ENCODE measurements at regions not wholly inside any gene's neighbourhood (a gene's known extent, or its start where the extent isn't known, plus 50 kb on each side); places are given as distances from the start of the nearest gene placed in this dataset.
A peak's percentile ranks its signal among the peaks of the same experiment; 100 is the strongest.

- Histone ChIP-seq H3K9me3 (peaks cover 0 to 13% (median 0%) of the 10 kb centered on the region in 3 donors), H3K4me3 (no peak overlapping the region), H3K4me1 (no peaks in the 10 kb centered on the region), H3K36me3 (no peaks in the 10 kb centered on the region), H3K27me3 (no peaks in the 10 kb centered on the region), H3K27ac (no peak overlapping the region)
- no peak for TF ChIP-seq CTCF (IDR thresholded peaks at IDR 0.05)
- DNase-seq: no peak
- intact Hi-C loops (cut with DNase I; ENCODE audit: low total_unique reads): no loop called here
These were observed 231.1 kb upstream of the GADL1 start for GRCh38 chr3:31125413-31126020.

GRCh38 chr3:31129241-31129640 lies 234.8 kb upstream of the GADL1 start:
- TF ChIP-seq CTCF (IDR thresholded peaks at IDR 0.05): no peak
- no peak for DNase-seq
- H3K4me1 ChIP-seq: no peaks in the 10 kb centered on the region
- no peak overlapping the region for H3K27ac ChIP-seq
- peaks cover 0 to 11% (median 0%) of the 10 kb centered on the region in 3 donors for H3K9me3 ChIP-seq
- H3K36me3 ChIP-seq: no peaks in the 10 kb centered on the region
- H3K4me3 ChIP-seq: no peak overlapping the region
- no peaks in the 10 kb centered on the region for H3K27me3 ChIP-seq
- intact Hi-C loops (cut with DNase I; ENCODE audit: low total_unique reads): no loop called here

GRCh38 chr3:31132132-31132769 lies 237.8 kb upstream of the GADL1 start:
- H3K9me3 ChIP-seq: no peaks in the 10 kb centered on the region
- no peak overlapping the region for H3K27ac ChIP-seq
- no peaks in the 10 kb centered on the region for H3K4me1 ChIP-seq
- no peaks in the 10 kb centered on the region for H3K27me3 ChIP-seq
- H3K36me3 ChIP-seq: no peaks in the 10 kb centered on the region
- TF ChIP-seq CTCF (IDR thresholded peaks at IDR 0.05): peak; percentile 48
- no peak for DNase-seq
- H3K4me3 ChIP-seq: no peak overlapping the region
- intact Hi-C loops (cut with DNase I; ENCODE audit: low total_unique reads): loop anchor here (10.0 kb wide), 1 partner anchor 367 kb away; no protein-coding TSS in a partner anchor

DNA sequence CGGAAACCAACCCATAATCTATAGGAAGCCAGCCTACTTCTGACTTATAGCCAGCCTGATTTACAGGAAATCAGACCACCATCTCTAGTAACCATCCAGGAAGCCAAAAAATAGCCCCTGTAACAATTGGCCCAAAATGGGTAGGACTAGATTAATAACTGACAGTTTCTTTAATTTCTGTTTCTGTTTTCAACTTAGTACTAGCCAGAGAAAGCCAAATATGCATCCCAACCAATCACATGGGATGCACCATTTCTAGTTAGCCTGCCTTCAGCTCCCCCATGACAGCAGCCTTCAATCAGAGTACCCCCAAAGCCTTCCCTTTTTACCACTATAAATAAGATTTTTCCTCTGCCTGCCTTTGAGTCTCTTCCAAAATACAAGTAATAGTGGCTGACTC lies 239.1 kb upstream of the GADL1 start:
- Histone ChIP-seq H3K27ac (no peak overlapping the region), H3K36me3 (no peaks in the 10 kb centered on the region), H3K4me1 (no peaks in the 10 kb centered on the region), H3K27me3 (no peaks in the 10 kb centered on the region), H3K9me3 (no peaks in the 10 kb centered on the region), H3K4me3 (no peak overlapping the region)
- no peak for DNase-seq
- no peak for TF ChIP-seq CTCF (IDR thresholded peaks at IDR 0.05)
- intact Hi-C loops (cut with DNase I; ENCODE audit: low total_unique reads): loop anchor here (10.0 kb wide), 1 partner anchor 369 kb away; no protein-coding TSS in a partner anchor

GRCh38 chr3:31135546-31135945 lies 241.1 kb upstream of the GADL1 start:
- no peaks in the 10 kb centered on the region for H3K4me1 ChIP-seq
- DNase-seq: no peak
- no peaks in the 10 kb centered on the region for H3K27me3 ChIP-seq
- TF ChIP-seq CTCF (IDR thresholded peaks at IDR 0.05): no peak
- no peak overlapping the region for H3K27ac ChIP-seq
- no peaks in the 10 kb centered on the region for H3K9me3 ChIP-seq
- intact Hi-C loops (cut with DNase I; ENCODE audit: low total_unique reads): loop anchor here (10.0 kb wide), 1 partner anchor 371 kb away; no protein-coding TSS in a partner anchor
- no peaks in the 10 kb centered on the region for H3K36me3 ChIP-seq
- no peak overlapping the region for H3K4me3 ChIP-seq
